ENCODE measurements at regions not wholly inside any gene's neighbourhood (a gene's known extent, or its start where the extent isn't known, plus 50 kb on each side); places are given as distances from the start of the nearest gene placed in this dataset.
A peak's percentile ranks its signal among the peaks of the same experiment; 100 is the strongest.

DNA sequence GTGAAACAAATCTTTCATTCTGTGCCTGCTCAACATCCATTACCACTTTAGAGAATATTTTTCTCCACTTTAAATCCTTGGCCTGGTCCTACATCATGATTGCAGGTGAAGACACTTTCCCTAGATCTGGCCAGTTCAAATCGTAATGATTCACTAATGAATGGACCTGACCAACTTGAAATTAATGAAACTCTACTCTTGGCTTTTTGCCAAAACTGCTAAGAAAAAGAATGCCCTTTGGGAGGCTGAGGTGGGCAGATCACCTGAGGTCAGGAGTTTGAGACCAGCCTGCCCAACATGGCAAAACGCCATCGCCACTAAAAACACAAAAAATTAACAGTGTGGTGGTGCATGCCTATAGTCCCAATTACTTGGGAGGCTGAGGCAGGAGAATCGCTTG is 1082.6 kb upstream of the LCORL start:
- Histone ChIP-seq H3K9me3 (no peaks in the 10 kb centered on the region), H3K27me3 (ENCODE audit: low read depth) (no peaks in the 10 kb centered on the region), H3K36me3 (replicated peaks) (no peaks in the 10 kb centered on the region), H3K4me3 (no peak overlapping the region), H3K4me1 (no peaks in the 10 kb centered on the region)
- DNase-seq (ENCODE audit: low spot score in 2 of 2), result no peak
- in situ Hi-C loops (cut with MboI; ENCODE audit: low sequenced_read_pairs), result no loop called here

DNA sequence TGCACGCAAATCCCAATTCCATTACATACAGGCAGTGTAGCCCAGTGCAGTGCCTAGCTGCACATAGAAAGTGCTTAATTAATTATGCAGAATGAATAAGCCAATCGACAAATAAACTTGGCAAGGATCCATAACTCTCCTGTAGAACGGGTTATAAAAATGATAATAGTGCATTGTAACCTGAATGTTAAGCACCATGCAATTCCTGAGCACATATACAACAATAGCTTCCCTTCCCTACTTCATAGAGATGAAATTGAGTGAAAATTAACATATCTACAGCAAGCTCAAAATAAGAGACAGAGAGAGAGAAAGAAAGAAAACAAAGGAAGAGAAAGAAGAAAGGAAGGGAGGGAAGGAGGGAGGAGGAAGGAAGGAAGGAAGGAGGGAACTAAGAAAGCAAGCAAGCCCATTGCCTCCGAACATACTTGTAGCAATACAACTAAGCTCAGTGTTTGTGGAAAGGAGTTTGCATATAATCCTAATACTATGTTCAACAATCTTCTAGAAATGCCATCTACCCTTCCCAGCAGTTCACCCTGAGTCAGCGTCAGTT is 1074.0 kb upstream of the LCORL start:
- Histone ChIP-seq H3K9me3 (no peaks in the 10 kb centered on the region), H3K36me3 (replicated peaks) (no peaks in the 10 kb centered on the region), H3K4me1 (peaks cover 36% of the 10 kb centered on the region), H3K4me3 (no peak overlapping the region), H3K27me3 (ENCODE audit: low read depth) (no peaks in the 10 kb centered on the region)
- DNase-seq (ENCODE audit: low spot score in 2 of 2), result peak; percentile 14 to 94
- in situ Hi-C loops (cut with MboI; ENCODE audit: low sequenced_read_pairs), result no loop called here

DNA sequence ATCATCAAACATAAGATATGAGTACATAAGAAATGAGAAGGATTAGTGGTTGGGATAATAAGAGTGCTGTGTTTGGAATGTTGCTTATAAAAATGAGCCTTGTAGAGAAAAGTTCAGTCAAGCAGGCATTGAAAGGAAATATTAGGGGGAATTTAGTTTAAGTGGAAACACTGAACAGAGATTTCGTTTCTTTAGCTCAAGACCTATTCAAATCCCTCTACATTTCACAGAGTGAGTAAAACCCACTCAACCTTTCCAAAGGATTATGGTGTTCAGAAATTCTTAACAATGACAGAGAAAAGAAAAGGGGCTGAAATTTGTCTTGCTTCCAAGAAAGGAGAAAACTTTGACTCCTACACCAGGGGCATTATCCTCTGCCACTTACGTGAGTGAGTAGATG is 1072.4 kb upstream of the LCORL start:
- DNase-seq (ENCODE audit: low spot score in 2 of 2), result peak in 1 of 2 experiments; percentile 82
- Histone ChIP-seq H3K9me3 (no peaks in the 10 kb centered on the region), H3K36me3 (replicated peaks) (no peaks in the 10 kb centered on the region), H3K4me3 (no peak overlapping the region), H3K27me3 (ENCODE audit: low read depth) (no peaks in the 10 kb centered on the region), H3K4me1 (peaks cover 36% of the 10 kb centered on the region)
- in situ Hi-C loops (cut with MboI; ENCODE audit: low sequenced_read_pairs), result no loop called here

DNA sequence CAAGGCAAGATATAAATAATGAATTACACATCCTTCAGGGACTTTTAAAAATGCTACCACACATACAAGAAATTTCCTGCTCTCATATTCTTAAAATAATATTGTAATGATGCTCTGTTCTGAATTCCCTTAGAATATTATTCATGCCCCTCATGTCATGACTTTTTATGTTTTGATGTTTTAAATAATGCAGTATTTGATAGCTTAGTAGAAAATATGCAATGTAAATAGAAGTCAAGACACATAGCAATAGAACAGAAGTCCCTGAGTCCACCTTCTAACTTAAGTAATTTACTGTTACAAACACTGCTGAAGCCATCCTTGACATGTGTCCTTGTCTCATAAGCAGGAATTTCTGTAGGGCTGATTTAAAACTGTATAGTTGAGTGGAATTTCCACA is 1071.2 kb upstream of the LCORL start:
- in situ Hi-C loops (cut with MboI; ENCODE audit: low sequenced_read_pairs), result no loop called here
- DNase-seq (ENCODE audit: low spot score in 2 of 2), result no peak
- H3K36me3 ChIP-seq (replicated peaks), result no peaks in the 10 kb centered on the region
- no peaks in the 10 kb centered on the region for H3K27me3 ChIP-seq (ENCODE audit: low read depth)
- peaks cover 36% of the 10 kb centered on the region for H3K4me1 ChIP-seq
- no peaks in the 10 kb centered on the region for H3K9me3 ChIP-seq
- H3K4me3 ChIP-seq, result no peak overlapping the region

- no peak for DNase-seq (ENCODE audit: low spot score in 2 of 2)
- H3K9me3 ChIP-seq, result no peaks in the 10 kb centered on the region
- no peak overlapping the region for H3K4me3 ChIP-seq
- H3K36me3 ChIP-seq (replicated peaks), result no peaks in the 10 kb centered on the region
- no peaks in the 10 kb centered on the region; the same call in 1 of the 2 replicates for H3K27me3 ChIP-seq (ENCODE audit: low read depth)
- in situ Hi-C loops (cut with MboI; ENCODE audit: low sequenced_read_pairs), result no loop called here
- H3K4me1 ChIP-seq, result no peaks in the 10 kb centered on the region
Measured at GRCh38 chr4:19074036-19074435, 1052.5 kb upstream of the LCORL start.

GRCh38 chr4:19063662-19064061 is 1042.1 kb upstream of the LCORL start:
- no peak overlapping the region for H3K4me3 ChIP-seq
- no peak for DNase-seq (ENCODE audit: low spot score in 2 of 2)
- in situ Hi-C loops (cut with MboI; ENCODE audit: low sequenced_read_pairs), result no loop called here
- H3K36me3 ChIP-seq (replicated peaks), result no peaks in the 10 kb centered on the region
- no peaks in the 10 kb centered on the region for H3K4me1 ChIP-seq
- no peaks in the 10 kb centered on the region for H3K27me3 ChIP-seq (ENCODE audit: low read depth)
- no peaks in the 10 kb centered on the region for H3K9me3 ChIP-seq

- in situ Hi-C loops (cut with MboI; ENCODE audit: low sequenced_read_pairs), result no loop called here
- no peaks in the 10 kb centered on the region for H3K27me3 ChIP-seq (ENCODE audit: low read depth)
- peaks cover 8% of the 10 kb centered on the region for H3K4me1 ChIP-seq
- H3K9me3 ChIP-seq, result no peaks in the 10 kb centered on the region
- H3K4me3 ChIP-seq, result no peak overlapping the region
- H3K36me3 ChIP-seq (replicated peaks), result no peaks in the 10 kb centered on the region
- peak in 1 of 2 experiments; percentile 58 for DNase-seq (ENCODE audit: low spot score in 2 of 2)
Measured at GRCh38 chr4:19054916-19055315, 1033.4 kb upstream of the LCORL start.

DNA sequence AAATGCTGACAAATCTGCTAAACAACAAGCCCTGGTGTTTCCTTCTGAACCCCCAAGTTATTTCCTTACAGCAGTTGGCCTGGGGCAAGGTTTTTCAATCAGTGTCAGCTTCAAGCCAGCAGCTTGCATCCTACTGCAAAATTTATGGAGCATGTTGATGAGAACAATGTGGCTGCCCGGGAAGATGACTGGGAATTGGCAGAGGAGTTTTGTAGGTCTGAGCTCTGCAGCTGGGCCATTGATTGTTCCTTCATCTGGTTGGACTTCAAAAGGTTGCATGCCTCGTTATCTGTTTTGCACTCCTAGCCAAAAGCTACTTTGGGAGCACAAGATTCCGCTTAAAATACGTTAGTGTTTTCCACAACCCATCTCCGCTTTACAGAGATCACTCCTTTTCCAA is 1030.3 kb upstream of the LCORL start:
- no peak for DNase-seq (ENCODE audit: low spot score in 2 of 2)
- Histone ChIP-seq H3K4me1 (peaks cover 11% of the 10 kb centered on the region), H3K9me3 (no peaks in the 10 kb centered on the region), H3K27me3 (ENCODE audit: low read depth) (no peaks in the 10 kb centered on the region), H3K36me3 (replicated peaks) (no peaks in the 10 kb centered on the region), H3K4me3 (no peak overlapping the region)
- in situ Hi-C loops (cut with MboI; ENCODE audit: low sequenced_read_pairs), result no loop called here

DNA sequence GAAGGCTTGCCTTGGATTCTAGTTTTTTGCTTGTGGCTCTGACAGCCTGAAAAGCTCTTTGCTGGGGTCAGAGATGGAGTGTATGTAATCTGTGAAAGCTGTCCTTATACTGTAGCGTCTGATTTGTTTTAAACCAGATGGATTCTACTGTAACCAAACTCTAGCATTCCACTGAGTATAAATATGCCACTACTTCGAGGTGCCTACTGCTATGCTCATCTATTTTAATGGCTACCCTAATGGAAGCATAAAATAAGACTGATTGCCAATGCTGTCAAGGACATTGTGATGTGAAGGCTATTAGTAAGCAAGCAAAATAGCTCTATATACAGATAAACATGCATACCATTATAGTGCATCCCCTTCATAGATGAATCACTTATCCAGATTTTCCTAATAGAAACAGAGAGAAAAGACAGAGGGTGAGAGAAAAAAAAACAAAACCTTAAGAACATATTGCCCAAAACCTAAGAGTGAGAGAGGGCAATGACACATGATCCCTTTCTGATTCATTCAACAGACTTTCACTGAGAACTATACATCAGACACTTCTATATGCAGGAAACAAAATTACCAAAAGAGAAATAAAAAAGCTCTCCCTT is 1025.8 kb upstream of the LCORL start:
- no peaks in the 10 kb centered on the region for H3K27me3 ChIP-seq (ENCODE audit: low read depth)
- DNase-seq (ENCODE audit: low spot score in 2 of 2), result no peak

DNA sequence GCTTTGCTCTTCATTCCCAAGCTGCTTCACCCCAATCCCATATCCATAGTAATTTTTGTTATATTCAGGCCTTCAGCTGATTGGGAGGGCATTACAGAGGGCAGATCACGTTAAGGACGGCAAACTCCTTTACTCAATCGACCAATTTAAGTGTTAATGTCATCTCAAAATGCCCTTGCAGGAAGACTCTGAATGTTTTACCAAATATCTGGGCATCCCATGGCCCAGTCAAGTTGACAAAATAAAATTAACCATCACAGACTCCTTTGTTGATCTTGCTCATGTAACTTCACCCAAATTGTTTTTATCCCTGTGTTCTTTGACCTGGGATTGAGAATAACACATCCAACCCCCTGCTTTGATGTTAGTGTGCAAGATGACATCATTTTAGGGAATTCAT is 1018.3 kb upstream of the LCORL start:
- Histone ChIP-seq H3K4me1 (peaks cover 11% of the 10 kb centered on the region), H3K9me3 (no peaks in the 10 kb centered on the region; the same call in 1 of the 2 replicates), H3K36me3 (replicated peaks) (no peaks in the 10 kb centered on the region), H3K4me3 (no peak overlapping the region), H3K27me3 (ENCODE audit: low read depth) (no peaks in the 10 kb centered on the region)
- in situ Hi-C loops (cut with MboI; ENCODE audit: low sequenced_read_pairs), result no loop called here
- DNase-seq (ENCODE audit: low spot score in 2 of 2), result no peak

More for the DNA sequence above, 1025.8 kb upstream of the LCORL start:
- no peaks in the 10 kb centered on the region for H3K36me3 ChIP-seq (replicated peaks)
- peaks cover 3% of the 10 kb centered on the region; the same call in 1 of the 2 replicates for H3K4me1 ChIP-seq
- no peaks in the 10 kb centered on the region; the same call in 1 of the 2 replicates for H3K9me3 ChIP-seq
- in situ Hi-C loops (cut with MboI; ENCODE audit: low sequenced_read_pairs), result no loop called here
- H3K4me3 ChIP-seq, result no peak overlapping the region

GRCh38 chr4:19038231-19038630 is 1016.7 kb upstream of the LCORL start:
- no peaks in the 10 kb centered on the region for H3K27me3 ChIP-seq (ENCODE audit: low read depth)
- no peak for DNase-seq (ENCODE audit: low spot score in 2 of 2)
- H3K9me3 ChIP-seq, result no peaks in the 10 kb centered on the region; the same call in 1 of the 2 replicates
- in situ Hi-C loops (cut with MboI; ENCODE audit: low sequenced_read_pairs), result no loop called here
- H3K36me3 ChIP-seq (replicated peaks), result no peaks in the 10 kb centered on the region
- H3K4me3 ChIP-seq, result no peak overlapping the region
- peaks cover 27% of the 10 kb centered on the region for H3K4me1 ChIP-seq

GRCh38 chr4:19033816-19034733 is 1012.5 kb upstream of the LCORL start:
- Histone ChIP-seq H3K9me3 (no peaks in the 10 kb centered on the region), H3K4me3 (no peak overlapping the region), H3K4me1 (peaks cover 58% of the 10 kb centered on the region), H3K27me3 (ENCODE audit: low read depth) (no peaks in the 10 kb centered on the region), H3K36me3 (replicated peaks) (no peaks in the 10 kb centered on the region)
- DNase-seq (ENCODE audit: low spot score in 2 of 2), result peak; percentile 13 to 52
- in situ Hi-C loops (cut with MboI; ENCODE audit: low sequenced_read_pairs), result no loop called here

DNA sequence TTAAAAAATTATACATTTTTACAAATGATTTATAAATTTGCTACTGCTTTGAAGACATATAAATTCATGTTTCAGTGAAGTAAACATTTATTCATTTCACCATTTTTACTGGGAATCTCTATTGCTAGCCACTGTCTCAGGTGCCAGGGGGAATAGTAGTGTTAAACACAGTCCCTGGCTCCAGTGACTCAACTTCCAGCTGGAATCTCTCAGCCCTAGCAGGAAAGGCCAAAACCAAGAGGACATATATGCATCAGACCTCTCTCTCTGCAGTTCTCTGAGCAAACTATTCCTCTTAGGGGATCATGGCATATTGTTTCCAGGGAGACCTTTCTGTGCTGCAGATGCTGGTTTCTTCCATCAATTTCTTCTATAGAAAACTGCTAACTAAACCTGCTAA is 1009.0 kb upstream of the LCORL start:
- DNase-seq (ENCODE audit: low spot score in 2 of 2), result no peak
- in situ Hi-C loops (cut with MboI; ENCODE audit: low sequenced_read_pairs), result no loop called here
- Histone ChIP-seq H3K4me3 (no peak overlapping the region), H3K36me3 (replicated peaks) (no peaks in the 10 kb centered on the region), H3K9me3 (no peaks in the 10 kb centered on the region), H3K4me1 (peaks cover 77% of the 10 kb centered on the region), H3K27me3 (ENCODE audit: low read depth) (no peaks in the 10 kb centered on the region)

GRCh38 chr4:19030048-19030447 is 1008.5 kb upstream of the LCORL start:
- in situ Hi-C loops (cut with MboI; ENCODE audit: low sequenced_read_pairs), result no loop called here
- DNase-seq (ENCODE audit: low spot score in 2 of 2), result peak; percentile 78 to 97
- H3K27me3 ChIP-seq (ENCODE audit: low read depth), result no peaks in the 10 kb centered on the region
- H3K36me3 ChIP-seq (replicated peaks), result no peaks in the 10 kb centered on the region
- H3K4me1 ChIP-seq, result peaks cover 81% of the 10 kb centered on the region
- no peak overlapping the region for H3K4me3 ChIP-seq
- no peaks in the 10 kb centered on the region for H3K9me3 ChIP-seq
